ENCODE measurements at regions not wholly inside any gene's neighbourhood (a gene's known extent, or its start where the extent isn't known, plus 50 kb on each side); places are given as distances from the start of the nearest gene placed in this dataset.

DNA sequence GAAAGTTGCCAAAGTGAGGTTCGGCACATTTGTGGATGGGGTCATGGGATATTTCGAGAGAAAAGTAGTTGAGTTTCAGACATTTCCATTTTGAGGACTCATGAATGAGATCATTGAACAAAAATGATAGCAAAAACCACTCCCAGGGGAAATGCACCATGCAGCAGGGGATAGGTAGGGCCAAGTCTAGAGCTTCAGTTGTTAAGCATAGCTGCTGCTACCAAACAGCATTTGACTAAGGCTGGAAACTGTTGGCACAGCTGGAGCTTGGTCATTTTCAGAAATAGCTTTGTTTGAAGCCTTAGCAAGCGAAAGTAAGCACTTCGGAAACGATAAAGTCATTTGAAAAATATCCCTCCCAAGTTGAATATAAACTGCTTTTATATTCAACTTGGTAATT lies 431.8 kb downstream of the SOCS6 start:
- no peak for FAIRE-seq
- no peaks in the 10 kb centered on the region for H3K9me3 ChIP-seq (ENCODE audit: control insufficient read depth in 2 of 3, insufficient read depth in 1 of 3, low read length in 3 of 3)

DNA sequence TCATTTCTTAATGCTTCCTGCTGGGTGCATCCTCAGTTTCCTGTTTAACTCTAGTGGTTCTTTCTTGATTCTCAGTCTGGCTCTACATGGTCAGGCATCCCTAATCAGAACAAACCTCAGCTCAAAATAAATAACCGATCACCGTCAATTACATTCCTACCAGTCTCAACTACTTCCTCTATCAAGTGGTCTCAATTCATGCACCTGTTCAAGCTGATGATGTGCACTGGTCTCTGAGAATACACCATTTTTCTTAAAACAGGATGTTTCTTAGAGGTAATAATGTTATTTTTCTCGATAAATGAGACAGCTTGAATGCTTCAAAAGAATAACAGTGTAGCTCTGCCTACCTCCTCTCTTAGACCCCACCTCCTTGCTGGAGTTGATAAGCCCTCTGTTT lies 420.9 kb downstream of the SOCS6 start:
- FAIRE-seq (no peak), DNase-seq (no peak)
- no peak overlapping the region for H3K27ac ChIP-seq (ENCODE audit: low read depth in 2 of 2, low read length in 2 of 2)
- no peak overlapping the region for H3K9ac ChIP-seq (ENCODE audit: low read length in 3 of 3)
- TF ChIP-seq, protein P1, sequence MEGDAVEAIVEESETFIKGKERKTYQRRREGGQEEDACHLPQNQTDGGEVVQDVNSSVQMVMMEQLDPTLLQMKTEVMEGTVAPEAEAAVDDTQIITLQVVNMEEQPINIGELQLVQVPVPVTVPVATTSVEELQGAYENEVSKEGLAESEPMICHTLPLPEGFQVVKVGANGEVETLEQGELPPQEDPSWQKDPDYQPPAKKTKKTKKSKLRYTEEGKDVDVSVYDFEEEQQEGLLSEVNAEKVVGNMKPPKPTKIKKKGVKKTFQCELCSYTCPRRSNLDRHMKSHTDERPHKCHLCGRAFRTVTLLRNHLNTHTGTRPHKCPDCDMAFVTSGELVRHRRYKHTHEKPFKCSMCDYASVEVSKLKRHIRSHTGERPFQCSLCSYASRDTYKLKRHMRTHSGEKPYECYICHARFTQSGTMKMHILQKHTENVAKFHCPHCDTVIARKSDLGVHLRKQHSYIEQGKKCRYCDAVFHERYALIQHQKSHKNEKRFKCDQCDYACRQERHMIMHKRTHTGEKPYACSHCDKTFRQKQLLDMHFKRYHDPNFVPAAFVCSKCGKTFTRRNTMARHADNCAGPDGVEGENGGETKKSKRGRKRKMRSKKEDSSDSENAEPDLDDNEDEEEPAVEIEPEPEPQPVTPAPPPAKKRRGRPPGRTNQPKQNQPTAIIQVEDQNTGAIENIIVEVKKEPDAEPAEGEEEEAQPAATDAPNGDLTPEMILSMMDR (IDR thresholded peaks at IDR 0.05; ENCODE audit: borderline replicate concordance, extremely low read depth, insufficient read depth), result no peak
- no peak overlapping the region for H3K4me3 ChIP-seq (ENCODE audit: low read length in 3 of 3)
- no peaks in the 10 kb centered on the region for H3K36me3 ChIP-seq (ENCODE audit: control insufficient read depth in 2 of 3, insufficient read depth in 3 of 3, low read length in 3 of 3)
- no peaks in the 10 kb centered on the region for H3K27me3 ChIP-seq (ENCODE audit: control insufficient read depth, insufficient read depth, low read length)
- H3K4me1 ChIP-seq (ENCODE audit: control insufficient read depth in 2 of 3, insufficient read depth in 2 of 3, low read depth in 1 of 3, low read length in 3 of 3), result no peaks in the 10 kb centered on the region
- H3K9me3 ChIP-seq (ENCODE audit: control insufficient read depth in 2 of 3, insufficient read depth in 1 of 3, low read length in 3 of 3), result peaks cover 0 to 3% (median 0%) of the 10 kb centered on the region in 3 donors
- intact Hi-C loops (cut with DNase I), result no loop called here

More for the DNA sequence above, 431.8 kb downstream of the SOCS6 start:
- Histone ChIP-seq H3K27me3 (ENCODE audit: control insufficient read depth, insufficient read depth, low read length) (no peaks in the 10 kb centered on the region), H3K4me1 (ENCODE audit: control insufficient read depth in 2 of 3, insufficient read depth in 2 of 3, low read depth in 1 of 3, low read length in 3 of 3) (no peaks in the 10 kb centered on the region), H3K36me3 (ENCODE audit: control insufficient read depth in 2 of 3, insufficient read depth in 3 of 3, low read length in 3 of 3) (no peaks in the 10 kb centered on the region), H3K4me3 (ENCODE audit: low read length in 3 of 3) (no peak overlapping the region), H3K9ac (ENCODE audit: low read length in 3 of 3) (no peak overlapping the region), H3K27ac (ENCODE audit: low read depth in 2 of 2, low read length in 2 of 2) (no peak overlapping the region)
- intact Hi-C loops (cut with DNase I), result no loop called here
- DNase-seq, result no peak
- TF ChIP-seq, protein P1 (IDR thresholded peaks at IDR 0.05; ENCODE audit: borderline replicate concordance, extremely low read depth, insufficient read depth), result no peak

DNA sequence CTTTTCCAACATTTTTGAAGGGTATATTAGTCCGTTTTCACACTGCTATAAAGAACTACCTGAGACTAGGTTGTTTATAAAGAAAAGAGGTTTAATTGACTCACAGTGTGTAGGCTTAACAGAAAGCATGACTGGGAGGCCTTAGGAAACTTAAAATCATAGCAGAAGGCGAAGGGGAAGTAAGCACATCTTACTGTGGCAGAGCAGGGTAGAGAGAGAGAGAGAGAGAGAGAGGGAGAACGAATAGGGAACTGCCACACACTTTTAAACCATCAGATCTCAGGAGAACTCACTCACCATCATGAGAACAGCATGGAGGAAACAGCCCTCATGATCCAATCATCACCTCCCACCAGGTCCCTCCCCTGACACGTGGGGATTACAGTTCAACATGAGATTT lies 420.3 kb downstream of the SOCS6 start:
- no peak overlapping the region for H3K9ac ChIP-seq (ENCODE audit: low read length in 3 of 3)
- H3K4me1 ChIP-seq (ENCODE audit: control insufficient read depth in 2 of 3, insufficient read depth in 2 of 3, low read depth in 1 of 3, low read length in 3 of 3), result no peaks in the 10 kb centered on the region
- no peaks in the 10 kb centered on the region for H3K27me3 ChIP-seq (ENCODE audit: control insufficient read depth, insufficient read depth, low read length)
- H3K4me3 ChIP-seq (ENCODE audit: low read length in 3 of 3), result no peak overlapping the region
- peaks cover 0 to 3% (median 0%) of the 10 kb centered on the region in 3 donors for H3K9me3 ChIP-seq (ENCODE audit: control insufficient read depth in 2 of 3, insufficient read depth in 1 of 3, low read length in 3 of 3)
- DNase-seq, result no peak
- no peaks in the 10 kb centered on the region for H3K36me3 ChIP-seq (ENCODE audit: control insufficient read depth in 2 of 3, insufficient read depth in 3 of 3, low read length in 3 of 3)
- intact Hi-C loops (cut with DNase I), result no loop called here
- no peak overlapping the region for H3K27ac ChIP-seq (ENCODE audit: low read depth in 2 of 2, low read length in 2 of 2)
- FAIRE-seq, result no peak
- TF ChIP-seq, protein P1 (IDR thresholded peaks at IDR 0.05; ENCODE audit: borderline replicate concordance, extremely low read depth, insufficient read depth), result no peak

DNA sequence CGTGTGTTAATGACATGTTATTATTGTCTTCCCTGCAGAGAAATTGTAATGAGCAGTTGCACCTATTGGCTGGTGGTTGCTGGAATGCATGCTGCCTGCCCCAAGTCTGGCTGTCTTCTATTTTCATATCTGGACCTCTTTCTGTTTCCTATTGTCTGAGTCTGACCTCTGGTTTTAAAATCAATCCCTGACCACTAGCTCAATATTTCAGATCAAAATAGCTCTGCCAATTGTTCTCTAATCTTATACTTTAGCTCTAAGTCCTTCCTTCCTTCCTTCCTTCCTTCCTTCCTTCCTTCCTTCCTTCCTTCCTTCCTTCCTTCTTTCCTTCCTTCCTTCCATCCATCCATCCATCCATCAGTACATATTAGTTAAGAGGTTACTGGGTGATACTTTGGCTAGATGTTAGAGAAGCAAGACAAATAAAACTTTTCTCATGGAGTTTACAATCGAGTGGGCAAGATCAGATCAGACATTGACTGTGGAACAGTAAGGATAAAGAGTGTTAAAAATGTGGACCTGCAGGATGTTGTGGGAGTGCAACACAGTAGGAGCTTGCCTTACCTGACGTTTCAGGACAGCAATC lies 417.1 kb downstream of the SOCS6 start:
- TF ChIP-seq, protein P1 (IDR thresholded peaks at IDR 0.05; ENCODE audit: borderline replicate concordance, extremely low read depth, insufficient read depth), result no peak
- H3K4me3 ChIP-seq (ENCODE audit: low read length in 3 of 3), result no peak overlapping the region
- H3K36me3 ChIP-seq (ENCODE audit: control insufficient read depth in 2 of 3, insufficient read depth in 3 of 3, low read length in 3 of 3), result no peaks in the 10 kb centered on the region
- intact Hi-C loops (cut with DNase I), result no loop called here
- no peaks in the 10 kb centered on the region for H3K4me1 ChIP-seq (ENCODE audit: control insufficient read depth in 2 of 3, insufficient read depth in 2 of 3, low read depth in 1 of 3, low read length in 3 of 3)
- H3K9me3 ChIP-seq (ENCODE audit: control insufficient read depth in 2 of 3, insufficient read depth in 1 of 3, low read length in 3 of 3), result no peaks in the 10 kb centered on the region
- H3K9ac ChIP-seq (ENCODE audit: low read length in 3 of 3), result no peak overlapping the region
- H3K27me3 ChIP-seq (ENCODE audit: control insufficient read depth, insufficient read depth, low read length), result no peaks in the 10 kb centered on the region
- DNase-seq, result no peak
- FAIRE-seq, result no peak
- H3K27ac ChIP-seq (ENCODE audit: low read depth in 2 of 2, low read length in 2 of 2), result no peak overlapping the region
